Ascending aorta (tissue), 2 donors: ENCODE measurements at regions not wholly inside any gene's neighbourhood (a gene's known extent, or its start where the extent isn't known, plus 50 kb on each side); places are given as distances from the start of the nearest gene placed in this dataset.

Experiments used
- DNase-seq, 2 donors: peaks; one replicate each; pipeline ENCODE4 v3.0.0-alpha.2; 2019; ENCODE audit warnings: low spot score in 2 of 2
- H3K27ac ChIP-seq, 2 donors: fragments of 200-600 bp; sonication (generic); one replicate each; pipeline ENCODE4 v1.5.1; 2016 to 2017; ENCODE audit warnings: mild to moderate bottlenecking in 1 of 2
- H3K27me3 ChIP-seq: fragments of 200-600 bp; sonication (generic); one replicate; pipeline ENCODE4 v1.5.1; 2017
- H3K36me3 ChIP-seq, 2 donors: fragments of 200-600 bp; sonication (generic); one replicate each; pipeline ENCODE4 v1.5.1; 2016
- H3K4me1 ChIP-seq, 2 donors: fragments of 200-600 bp; sonication (generic); one replicate each; pipeline ENCODE4 v1.5.1; 2016 to 2017; ENCODE audit warnings: mild to moderate bottlenecking in 1 of 2
- H3K4me3 ChIP-seq, 2 donors: fragments of 200-600 bp; sonication (generic); one replicate each; pipeline ENCODE4 v1.5.1; 2016 to 2017; ENCODE audit warnings: mild to moderate bottlenecking in 1 of 2
- H3K9me3 ChIP-seq, 2 donors: fragments of 200-600 bp; sonication (generic); one replicate each; pipeline ENCODE4 v1.5.1; 2016
- CTCF ChIP-seq, 3 experiments: fragments of 200-600 bp in 2 of 3; fragments of 450-650 bp in 1 of 3; sonication (generic) in 2 of 3; IDR thresholded peaks; one replicate each; pipeline ENCODE4 v1.5.1; 2016 to 2019; ENCODE audit warnings: antibody characterized with exemption in 3 of 3, mild to moderate bottlenecking in 1 of 3, moderate library complexity in 1 of 3
- intact Hi-C: fragments of 100-400 bp; cut with DNase I; formaldehyde crosslinking; loops from one replicate; pipeline ENCODE4 v1.15.1; 2023

- intact Hi-C loops, result no loop called here
- H3K27me3 ChIP-seq, result no peaks in the 10 kb centered on the region
- TF ChIP-seq CTCF (IDR thresholded peaks at IDR 0.05), result no peak
- no peak for DNase-seq
- no peaks in the 10 kb centered on the region for H3K4me1 ChIP-seq
- H3K4me3 ChIP-seq, result no peak overlapping the region
- no peaks in the 10 kb centered on the region for H3K9me3 ChIP-seq
- H3K36me3 ChIP-seq, result no peaks in the 10 kb centered on the region
- H3K27ac ChIP-seq, result no peak overlapping the region
Observed at GRCh38 chr10:89142590-89142989, 64.5 kb downstream of the CH25H start.

- intact Hi-C loops, result no loop called here
- Histone ChIP-seq H3K4me1 (no peaks in the 10 kb centered on the region), H3K9me3 (no peaks in the 10 kb centered on the region), H3K36me3 (no peaks in the 10 kb centered on the region), H3K27me3 (no peaks in the 10 kb centered on the region), H3K4me3 (no peak overlapping the region), H3K27ac (no peak overlapping the region)
- no peak for DNase-seq
- no peak for TF ChIP-seq CTCF (IDR thresholded peaks at IDR 0.05)
Observed at GRCh38 chr10:89138755-89139490, 68.2 kb downstream of the CH25H start.

- Histone ChIP-seq H3K27ac (no peak overlapping the region), H3K4me1 (no peaks in the 10 kb centered on the region), H3K27me3 (no peaks in the 10 kb centered on the region), H3K9me3 (no peaks in the 10 kb centered on the region), H3K36me3 (no peaks in the 10 kb centered on the region), H3K4me3 (no peak overlapping the region)
- no peak for DNase-seq
- TF ChIP-seq CTCF (IDR thresholded peaks at IDR 0.05), result no peak
- intact Hi-C loops, result no loop called here
Observed at GRCh38 chr10:89134963-89135362, 72.2 kb downstream of the CH25H start.

- no peaks in the 10 kb centered on the region for H3K36me3 ChIP-seq
- no peak for TF ChIP-seq CTCF (IDR thresholded peaks at IDR 0.05)
- no peak overlapping the region for H3K27ac ChIP-seq
- intact Hi-C loops, result no loop called here
- H3K27me3 ChIP-seq, result no peaks in the 10 kb centered on the region
- no peaks in the 10 kb centered on the region for H3K4me1 ChIP-seq
- no peaks in the 10 kb centered on the region for H3K9me3 ChIP-seq
- H3K4me3 ChIP-seq, result no peak overlapping the region
- peak in 1 of 2 donors; percentile 68 for DNase-seq
Observed at GRCh38 chr10:89129911-89130310, 77.2 kb downstream of the CH25H start.

- H3K27ac ChIP-seq, result peak overlapping the region in 1 of 2 donors; percentile 40
Observed at GRCh38 chr10:89122433-89123051, 84.6 kb downstream of the CH25H start.

More at GRCh38 chr10:89122433-89123051, 84.6 kb downstream of the CH25H start:
- Histone ChIP-seq H3K27me3 (no peaks in the 10 kb centered on the region), H3K36me3 (no peaks in the 10 kb centered on the region), H3K4me1 (no peaks in the 10 kb centered on the region), H3K9me3 (no peaks in the 10 kb centered on the region), H3K4me3 (no peak overlapping the region)
- TF ChIP-seq CTCF (IDR thresholded peaks at IDR 0.05), result no peak
- intact Hi-C loops, result no loop called here
- no peak for DNase-seq
